Activated CD8-positive, alpha-beta T cell treated with anti-CD3 and anti-CD28 coated beads for 36 hours (primary cell): ENCODE measurements at regions not wholly inside any gene's neighbourhood (a gene's known extent, or its start where the extent isn't known, plus 50 kb on each side); places are given as distances from the start of the nearest gene placed in this dataset.

Source experiments
- ATAC-seq: fragments of 200-7000 bp; cut with Tn5 transposase; one replicate; pipeline ENCODE4 v1.10.0; 2021; ENCODE audit warnings: mild to moderate bottlenecking, moderate library complexity
- CTCF ChIA-PET: fragments of 350-600 bp; sonication (Branson Sonifier 250); formaldehyde crosslinking; loops from one replicate; lab custom pipeline; 2021; ENCODE audit warnings: antibody characterized with exemption; lab: Charles Lee
- POLR2A ChIA-PET: fragments of 350-600 bp; sonication (Branson Sonifier 250); formaldehyde crosslinking; loops from one replicate; lab custom pipeline; 2021; ENCODE audit warnings: antibody characterized with exemption; lab: Charles Lee
- DNase-seq: peaks from one replicate; pipeline ENCODE4 v3.0.0-alpha.2; 2020
- H3K27ac Mint-ChIP-seq: one replicate; pipeline ENCODE4 v1.8.0; 2021; ENCODE audit warnings: mild to moderate bottlenecking, mixed read lengths
- H3K27me3 Mint-ChIP-seq: one replicate; pipeline ENCODE4 v1.8.0; 2021; ENCODE audit warnings: mixed read lengths
- H3K36me3 Mint-ChIP-seq: one replicate; pipeline ENCODE4 v1.8.0; 2021; ENCODE audit warnings: low read depth, mixed read lengths
- H3K4me1 Mint-ChIP-seq: one replicate; pipeline ENCODE4 v1.8.0; 2021; ENCODE audit warnings: low read depth, mixed read lengths
- H3K4me3 Mint-ChIP-seq: one replicate; pipeline ENCODE4 v1.8.0; 2021; ENCODE audit warnings: mild to moderate bottlenecking, moderate library complexity, mixed read lengths
- H3K9me3 Mint-ChIP-seq: one replicate; pipeline ENCODE4 v1.8.0; 2021; ENCODE audit warnings: mixed read lengths
- CTCF ChIP-seq: fragments of 200-600 bp; IDR thresholded peaks from one replicate; pipeline ENCODE4 v1.8.0; 2022; ENCODE audit warnings: antibody characterized with exemption, mild to moderate bottlenecking
- intact Hi-C: fragments of 100-400 bp; cut with micrococcal nuclease; formaldehyde crosslinking; loops from one replicate; pipeline ENCODE4 v1.10.0; 2022

DNA sequence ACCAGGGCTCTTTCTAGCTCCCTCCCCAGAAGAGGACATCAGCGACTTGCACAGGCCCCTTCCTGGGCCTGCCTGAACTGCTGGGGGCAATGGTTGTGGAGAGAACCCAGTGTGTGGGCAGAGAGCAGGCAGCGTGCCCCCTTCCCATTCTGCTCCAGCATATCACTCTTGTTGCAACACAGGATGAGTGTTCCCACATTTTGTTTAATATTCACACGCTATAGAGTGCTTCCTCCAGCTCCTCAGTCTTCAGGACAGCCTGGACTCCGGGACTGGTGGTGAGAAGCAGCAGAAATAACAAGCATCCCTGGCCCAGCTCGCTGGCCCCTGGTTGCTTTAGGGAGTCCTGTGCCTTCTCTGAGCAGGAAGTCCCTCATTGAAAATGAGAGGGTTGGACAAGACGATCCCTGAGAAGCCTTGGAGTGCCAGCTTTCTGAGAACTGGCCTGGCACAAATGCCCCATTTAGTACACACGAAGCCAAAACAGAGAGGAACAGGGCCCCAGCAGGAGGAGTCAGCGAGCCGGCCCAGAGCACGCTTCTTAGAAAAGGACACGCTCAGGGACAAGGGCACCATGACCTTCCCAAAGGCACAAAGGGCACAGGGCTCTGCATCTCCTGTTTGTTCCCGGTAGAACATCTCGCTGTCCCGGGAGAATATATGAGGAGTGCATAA lies 84.2 kb upstream of the FOXC1 start:
- ChIA-PET POLR2A (no interaction called here), CTCF (interaction anchor here (2.2 to 3.2 kb wide), 2 partner anchors 12 to 30 kb away, joined by 18 to 22 read pairs; no protein-coding TSS in a partner anchor)
- intact Hi-C loops, result no loop called here
- H3K36me3 Mint-ChIP-seq, result no peaks in the 10 kb centered on the region
- H3K27me3 Mint-ChIP-seq, result peaks cover 6% of the 10 kb centered on the region
- DNase-seq (no peak), ATAC-seq (no peak)
- no peak overlapping the region for H3K4me3 Mint-ChIP-seq
- TF ChIP-seq CTCF, result no peak
- H3K4me1 Mint-ChIP-seq, result peaks cover 22% of the 10 kb centered on the region
- no peak overlapping the region for H3K27ac Mint-ChIP-seq
- H3K9me3 Mint-ChIP-seq, result no peaks in the 10 kb centered on the region

- POLR2A ChIA-PET, result no interaction called here
- no peaks in the 10 kb centered on the region for H3K36me3 Mint-ChIP-seq
- H3K27ac Mint-ChIP-seq, result no peak overlapping the region
- no peak for TF ChIP-seq CTCF
- intact Hi-C loops, result no loop called here
- CTCF ChIA-PET, result interaction anchor here (1.2 kb wide), 1 partner anchor 1108 kb away, joined by 3 read pairs; no protein-coding TSS in a partner anchor
- H3K4me3 Mint-ChIP-seq, result no peak overlapping the region
- ATAC-seq (no peak), DNase-seq (no peak)
- H3K9me3 Mint-ChIP-seq, result no peaks in the 10 kb centered on the region
- peaks cover 22% of the 10 kb centered on the region for H3K4me1 Mint-ChIP-seq
- H3K27me3 Mint-ChIP-seq, result peaks cover 6% of the 10 kb centered on the region
Observed at GRCh38 chr6:1526398-1527072, 83.2 kb upstream of the FOXC1 start.

DNA sequence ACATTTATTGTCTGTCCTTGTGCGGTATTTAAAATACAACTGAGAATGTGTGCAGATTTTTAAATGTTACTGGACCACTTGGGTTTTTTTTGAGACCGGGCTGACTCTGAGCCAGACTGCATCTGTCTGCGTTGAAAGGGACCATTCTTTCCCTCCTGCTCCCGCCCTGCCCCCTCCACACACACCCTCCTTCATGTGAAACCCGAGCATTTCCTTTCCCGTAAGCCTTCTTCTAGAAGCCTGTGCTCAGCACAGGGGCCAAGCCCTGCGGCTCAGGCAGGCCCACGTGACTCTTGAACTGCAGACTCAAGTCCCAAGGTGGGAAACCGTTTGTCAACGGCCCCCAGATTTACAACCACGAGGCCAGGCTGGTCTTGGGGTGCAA lies 82.7 kb upstream of the FOXC1 start:
- intact Hi-C loops, result no loop called here

DNA sequence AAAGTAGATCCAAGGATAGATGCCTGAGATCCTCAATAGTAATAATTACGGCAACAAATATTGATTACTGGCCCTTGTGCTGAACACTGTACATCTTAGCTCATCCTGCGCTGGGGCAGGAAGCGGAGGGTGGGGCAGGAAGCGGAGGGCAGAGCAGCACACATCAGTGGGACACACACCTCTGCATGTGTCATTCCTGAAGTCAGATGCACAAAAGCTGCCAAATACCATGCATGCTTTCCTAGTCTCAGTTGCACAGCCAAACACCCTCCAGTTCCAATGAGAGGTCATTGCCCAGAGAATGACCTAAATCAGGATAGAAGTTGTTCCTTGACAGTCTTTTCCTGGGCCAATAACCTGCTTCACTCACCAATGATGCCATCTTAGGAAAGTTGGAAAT lies 74.4 kb upstream of the FOXC1 start:
- peak; percentile 33 for DNase-seq
- H3K27ac Mint-ChIP-seq, result no peak overlapping the region
- no peaks in the 10 kb centered on the region for H3K36me3 Mint-ChIP-seq
- intact Hi-C loops, result no loop called here
- POLR2A ChIA-PET, result no interaction called here
- H3K4me3 Mint-ChIP-seq, result no peak overlapping the region
- no peaks in the 10 kb centered on the region for H3K9me3 Mint-ChIP-seq
- TF ChIP-seq CTCF, result no peak
- H3K4me1 Mint-ChIP-seq, result peaks cover 6% of the 10 kb centered on the region
- no peaks in the 10 kb centered on the region for H3K27me3 Mint-ChIP-seq
- ATAC-seq, result peak; percentile 60
- CTCF ChIA-PET, result no interaction called here

More for the DNA sequence above, 82.7 kb upstream of the FOXC1 start:
- ATAC-seq, result peak; percentile 68
- no peak for TF ChIP-seq CTCF
- Mint-ChIP-seq H3K36me3 (no peaks in the 10 kb centered on the region), H3K9me3 (no peaks in the 10 kb centered on the region), H3K27me3 (peaks cover 5% of the 10 kb centered on the region), H3K4me1 (peaks cover 22% of the 10 kb centered on the region), H3K27ac (no peak overlapping the region), H3K4me3 (no peak overlapping the region)
- CTCF ChIA-PET, result interaction anchor here (1.2 kb wide), 1 partner anchor 1107 kb away, joined by 3 read pairs; no protein-coding TSS in a partner anchor
- POLR2A ChIA-PET, result no interaction called here
- peak; percentile 49 for DNase-seq
